Nephron (organoid): ENCODE measurements at regions not wholly inside any gene's neighbourhood (a gene's known extent, or its start where the extent isn't known, plus 50 kb on each side); places are given as distances from the start of the nearest gene placed in this dataset.

ENCODE experiments used
- H3K27ac Mint-ChIP-seq, 3 experiments: 2 replicates each; pipeline ENCODE4 v1.8.0; 2020; ENCODE audit warnings: mixed read lengths in 3 of 3, mild to moderate bottlenecking in 2 of 3, moderate library complexity in 1 of 3
- H3K27me3 Mint-ChIP-seq: 2 replicates; pipeline ENCODE4 v1.8.0; 2021; ENCODE audit warnings: low read depth, mild to moderate bottlenecking, moderate library complexity, mixed read lengths
- H3K36me3 Mint-ChIP-seq: 2 replicates; pipeline ENCODE4 v1.8.0; 2020; ENCODE audit warnings: low read depth, mixed read lengths
- H3K4me1 Mint-ChIP-seq: 2 replicates; pipeline ENCODE4 v1.8.0; 2020; ENCODE audit warnings: mixed read lengths
- H3K4me3 Mint-ChIP-seq, 3 experiments: 2 replicates each; pipeline ENCODE4 v1.8.0; 2020; ENCODE audit warnings: mild to moderate bottlenecking in 3 of 3, mixed read lengths in 3 of 3, moderate library complexity in 2 of 3
- H3K9me3 Mint-ChIP-seq: 2 replicates; pipeline ENCODE4 v1.8.0; 2020; ENCODE audit warnings: mixed read lengths
- CTCF ChIP-seq, 3 experiments: fragments of 200-600 bp; sonication (generic); IDR thresholded peaks; one replicate each; pipeline ENCODE4 v1.5.0; 2021; ENCODE audit warnings: antibody characterized with exemption in 3 of 3; ENCODE audit not compliant: unreplicated experiment in 3 of 3

DNA sequence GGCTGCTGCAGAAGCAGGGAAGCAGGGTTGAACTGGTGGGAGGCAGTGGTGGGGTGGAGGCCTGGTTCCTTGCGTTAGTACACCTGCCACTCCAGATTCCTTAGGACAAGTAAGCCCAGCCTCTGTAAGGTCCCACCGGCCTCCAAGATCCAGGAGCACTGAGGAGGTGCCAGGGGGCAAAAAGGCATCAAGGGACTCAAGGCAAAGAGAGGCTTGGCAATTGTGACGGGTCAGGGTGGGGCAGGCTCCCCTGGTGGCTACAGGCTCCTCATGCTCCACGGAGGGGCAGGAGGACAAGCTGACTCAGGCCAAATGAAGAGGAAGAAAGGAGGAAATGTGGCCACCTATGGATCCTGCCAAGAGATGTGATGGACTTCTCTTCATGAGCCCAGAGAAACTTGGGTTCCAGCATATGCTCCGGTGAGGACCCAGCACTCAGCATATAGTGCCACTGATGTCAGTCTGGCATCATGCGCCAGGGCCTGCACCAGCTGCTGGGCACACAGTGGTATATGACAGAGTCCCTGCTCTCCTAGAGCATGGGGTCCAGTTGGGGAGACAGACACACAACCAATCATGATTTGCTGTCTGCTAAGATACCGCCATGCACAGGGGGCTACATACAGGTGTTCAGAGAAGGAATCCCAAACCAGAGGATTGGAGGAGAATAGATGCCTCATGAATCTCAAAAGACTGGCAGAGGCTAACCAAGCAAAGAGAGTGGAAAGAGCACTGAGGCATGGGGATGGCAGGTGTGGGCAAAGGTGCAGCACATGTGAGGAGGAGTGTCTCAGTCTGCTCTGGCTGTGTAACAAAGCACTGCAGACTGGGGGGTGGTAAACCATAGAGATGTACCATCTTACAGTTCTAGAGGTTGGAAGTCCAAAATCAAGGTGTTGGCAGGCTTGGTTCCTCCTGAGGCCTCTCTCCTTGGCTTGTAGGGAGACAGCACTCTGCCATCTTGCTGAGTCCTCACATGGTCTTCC is 249.7 kb downstream of the RHOU start:
- H3K4me1 Mint-ChIP-seq = peaks cover 58% of the 10 kb centered on the region
- TF ChIP-seq CTCF (IDR thresholded peaks at IDR 0.05; ENCODE audit: unreplicated experiment in 3 of 3) = no peak
- H3K36me3 Mint-ChIP-seq = no peaks in the 10 kb centered on the region
- no peak overlapping the region for H3K4me3 Mint-ChIP-seq
- H3K9me3 Mint-ChIP-seq = no peaks in the 10 kb centered on the region
- peaks cover 9% of the 10 kb centered on the region for H3K27me3 Mint-ChIP-seq
- H3K27ac Mint-ChIP-seq = peak overlapping the region in 1 of 3 experiments; percentile 77

GRCh38 chr1:228985661-228986060 is 250.4 kb downstream of the RHOU start:
- no peaks in the 10 kb centered on the region for H3K36me3 Mint-ChIP-seq
- H3K27me3 Mint-ChIP-seq = peaks cover 9% of the 10 kb centered on the region
- TF ChIP-seq CTCF (IDR thresholded peaks at IDR 0.05; ENCODE audit: unreplicated experiment in 3 of 3) = no peak
- no peak overlapping the region for H3K4me3 Mint-ChIP-seq
- no peaks in the 10 kb centered on the region for H3K9me3 Mint-ChIP-seq
- peak overlapping the region in 1 of 3 experiments; percentile 57 for H3K27ac Mint-ChIP-seq
- H3K4me1 Mint-ChIP-seq = peaks cover 58% of the 10 kb centered on the region

GRCh38 chr1:228986093-228986904 is 251.0 kb downstream of the RHOU start:
- TF ChIP-seq CTCF (IDR thresholded peaks at IDR 0.05; ENCODE audit: unreplicated experiment in 3 of 3) = no peak
- Mint-ChIP-seq H3K4me1 (peaks cover 55% of the 10 kb centered on the region), H3K27ac (peak overlapping the region in 2 of 3 experiments; percentile 54 to 57), H3K36me3 (no peaks in the 10 kb centered on the region), H3K9me3 (no peaks in the 10 kb centered on the region), H3K4me3 (no peak overlapping the region), H3K27me3 (peaks cover 9% of the 10 kb centered on the region)

- Mint-ChIP-seq H3K9me3 (no peaks in the 10 kb centered on the region), H3K36me3 (no peaks in the 10 kb centered on the region), H3K27ac (peak overlapping the region; percentile 11 to 54 (median 40)), H3K4me1 (peaks cover 60% of the 10 kb centered on the region), H3K4me3 (no peak overlapping the region), H3K27me3 (peaks cover 9% of the 10 kb centered on the region)
- no peak for TF ChIP-seq CTCF (IDR thresholded peaks at IDR 0.05; ENCODE audit: unreplicated experiment in 3 of 3)
Measured at GRCh38 chr1:228987286-228987685, 252.0 kb downstream of the RHOU start.

DNA sequence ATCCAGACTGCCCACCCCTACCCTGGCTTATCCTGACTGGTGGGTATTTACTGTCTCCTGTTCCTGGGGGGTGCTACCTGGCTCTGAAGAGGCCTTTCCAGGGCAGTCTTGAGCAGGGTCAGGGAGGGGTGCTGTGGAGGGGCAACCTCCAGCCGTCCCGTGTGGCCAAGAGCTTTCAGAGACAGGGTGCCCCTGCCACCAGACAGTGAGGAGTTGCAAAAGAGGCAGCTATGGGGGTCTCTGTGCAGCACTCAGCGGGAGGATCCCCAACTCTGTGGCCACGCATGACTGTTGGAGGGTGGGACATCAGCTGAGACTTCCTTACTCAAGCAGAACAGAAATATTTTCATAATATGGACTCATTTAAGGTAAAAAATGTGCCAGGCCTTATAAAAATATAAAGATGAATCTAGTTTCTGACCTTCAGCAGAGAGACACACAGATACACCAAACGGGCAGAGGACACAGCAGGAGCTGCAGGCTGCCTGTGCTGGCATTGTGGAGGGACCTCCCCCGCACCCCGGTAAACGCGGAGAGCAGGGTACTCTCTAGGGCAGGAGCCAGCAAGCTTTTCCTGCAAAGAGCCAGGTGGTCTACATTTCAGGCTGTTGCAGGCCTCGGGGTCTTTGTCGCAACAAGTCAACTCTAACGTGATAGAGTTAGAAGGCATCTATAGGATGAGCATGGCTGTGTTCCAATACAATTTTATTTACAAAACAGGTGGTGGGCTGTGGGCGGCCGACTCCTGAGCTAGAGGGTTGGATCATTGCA is 252.6 kb downstream of the RHOU start:
- Mint-ChIP-seq H3K36me3 (no peaks in the 10 kb centered on the region), H3K4me1 (peaks cover 55% of the 10 kb centered on the region), H3K4me3 (no peak overlapping the region), H3K27me3 (peaks cover 9% of the 10 kb centered on the region), H3K27ac (peak overlapping the region; percentile 15 to 54 (median 40)), H3K9me3 (no peaks in the 10 kb centered on the region)
- TF ChIP-seq CTCF (IDR thresholded peaks at IDR 0.05; ENCODE audit: unreplicated experiment in 3 of 3) = no peak
